ENCODE measurements at regions not wholly inside any gene's neighbourhood (a gene's known extent, or its start where the extent isn't known, plus 50 kb on each side); places are given as distances from the start of the nearest gene placed in this dataset.

DNA sequence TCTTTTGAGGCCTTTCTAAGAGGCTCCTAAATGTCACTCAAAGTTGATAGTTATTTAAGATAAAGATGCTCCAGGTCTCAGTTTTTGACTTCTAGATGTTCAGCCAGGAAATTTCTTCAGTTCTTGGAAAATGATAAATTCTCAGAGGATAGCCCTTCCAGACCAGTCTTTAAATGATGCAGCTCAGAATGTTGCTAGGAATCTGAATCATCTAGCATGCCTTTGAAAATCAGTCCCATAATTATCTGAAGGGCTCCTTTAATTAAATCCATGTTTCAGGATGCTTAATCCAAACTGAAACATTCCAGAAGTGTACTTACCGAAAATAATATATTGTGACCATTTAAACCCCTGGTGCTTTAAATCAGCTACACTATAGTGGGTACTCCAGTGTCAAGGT, 107.5 kb upstream of the FBN2 start:
- DNase-seq = no peak
- Mint-ChIP-seq H3K9me3 (peaks cover 5% of the 10 kb centered on the region), H3K27ac (no peak overlapping the region), H3K4me1 (no peaks in the 10 kb centered on the region), H3K27me3 (ENCODE audit: low read depth, poor library complexity) (peaks cover 2% of the 10 kb centered on the region), H3K4me3 (no peak overlapping the region), H3K36me3 (ENCODE audit: low read depth) (no peaks in the 10 kb centered on the region)
- TF ChIP-seq, protein P1, sequence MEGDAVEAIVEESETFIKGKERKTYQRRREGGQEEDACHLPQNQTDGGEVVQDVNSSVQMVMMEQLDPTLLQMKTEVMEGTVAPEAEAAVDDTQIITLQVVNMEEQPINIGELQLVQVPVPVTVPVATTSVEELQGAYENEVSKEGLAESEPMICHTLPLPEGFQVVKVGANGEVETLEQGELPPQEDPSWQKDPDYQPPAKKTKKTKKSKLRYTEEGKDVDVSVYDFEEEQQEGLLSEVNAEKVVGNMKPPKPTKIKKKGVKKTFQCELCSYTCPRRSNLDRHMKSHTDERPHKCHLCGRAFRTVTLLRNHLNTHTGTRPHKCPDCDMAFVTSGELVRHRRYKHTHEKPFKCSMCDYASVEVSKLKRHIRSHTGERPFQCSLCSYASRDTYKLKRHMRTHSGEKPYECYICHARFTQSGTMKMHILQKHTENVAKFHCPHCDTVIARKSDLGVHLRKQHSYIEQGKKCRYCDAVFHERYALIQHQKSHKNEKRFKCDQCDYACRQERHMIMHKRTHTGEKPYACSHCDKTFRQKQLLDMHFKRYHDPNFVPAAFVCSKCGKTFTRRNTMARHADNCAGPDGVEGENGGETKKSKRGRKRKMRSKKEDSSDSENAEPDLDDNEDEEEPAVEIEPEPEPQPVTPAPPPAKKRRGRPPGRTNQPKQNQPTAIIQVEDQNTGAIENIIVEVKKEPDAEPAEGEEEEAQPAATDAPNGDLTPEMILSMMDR (IDR thresholded peaks at IDR 0.05) = no peak

DNA sequence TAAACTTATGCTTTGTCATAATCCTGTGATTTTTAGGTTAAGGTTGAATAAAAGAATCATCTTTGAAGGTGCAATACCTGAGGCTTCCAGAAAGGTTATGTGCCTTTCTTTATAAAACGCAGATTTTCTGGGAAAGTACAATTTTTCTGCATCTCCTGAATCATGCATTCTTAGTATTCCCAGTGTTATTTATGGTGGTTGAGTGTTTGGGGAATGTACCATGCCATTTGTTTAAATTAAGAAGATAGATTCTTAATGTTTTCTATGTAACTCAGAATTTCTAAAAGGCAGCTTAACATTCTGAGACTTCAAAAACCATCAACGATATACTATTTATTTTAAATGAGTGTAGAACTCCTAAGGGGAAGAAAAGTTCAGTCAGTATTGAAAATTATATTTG, 108.1 kb upstream of the FBN2 start:
- Mint-ChIP-seq H3K36me3 (ENCODE audit: low read depth) (no peaks in the 10 kb centered on the region), H3K27me3 (ENCODE audit: low read depth, poor library complexity) (no peaks in the 10 kb centered on the region), H3K4me1 (no peaks in the 10 kb centered on the region), H3K9me3 (peaks cover 9% of the 10 kb centered on the region), H3K27ac (no peak overlapping the region), H3K4me3 (no peak overlapping the region)
- TF ChIP-seq, protein P1 (IDR thresholded peaks at IDR 0.05) = no peak
- no peak for DNase-seq

DNA sequence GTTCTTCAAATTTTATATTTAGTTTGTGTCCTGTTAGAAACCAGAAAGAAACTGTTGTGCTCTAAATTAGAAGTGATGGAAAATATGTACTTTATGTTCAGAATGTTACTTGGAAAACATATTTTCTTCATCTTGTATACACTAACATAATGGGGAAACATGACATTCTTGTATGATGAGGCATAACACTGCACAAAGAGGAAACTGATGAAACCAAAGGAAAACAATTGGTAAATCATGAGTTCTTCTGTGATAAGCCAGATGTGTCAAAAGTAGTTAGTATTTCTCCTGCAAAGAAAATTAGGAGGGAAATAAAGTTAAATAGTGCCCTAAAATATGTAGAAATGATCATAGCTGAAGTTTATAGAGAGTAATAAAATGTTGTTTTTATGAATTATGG, 111.1 kb upstream of the FBN2 start:
- Mint-ChIP-seq H3K4me3 (no peak overlapping the region), H3K27me3 (ENCODE audit: low read depth, poor library complexity) (no peaks in the 10 kb centered on the region), H3K36me3 (ENCODE audit: low read depth) (no peaks in the 10 kb centered on the region), H3K9me3 (peaks cover 21% of the 10 kb centered on the region), H3K27ac (no peak overlapping the region), H3K4me1 (no peaks in the 10 kb centered on the region)
- DNase-seq = no peak
- TF ChIP-seq, protein P1 (IDR thresholded peaks at IDR 0.05) = no peak

DNA sequence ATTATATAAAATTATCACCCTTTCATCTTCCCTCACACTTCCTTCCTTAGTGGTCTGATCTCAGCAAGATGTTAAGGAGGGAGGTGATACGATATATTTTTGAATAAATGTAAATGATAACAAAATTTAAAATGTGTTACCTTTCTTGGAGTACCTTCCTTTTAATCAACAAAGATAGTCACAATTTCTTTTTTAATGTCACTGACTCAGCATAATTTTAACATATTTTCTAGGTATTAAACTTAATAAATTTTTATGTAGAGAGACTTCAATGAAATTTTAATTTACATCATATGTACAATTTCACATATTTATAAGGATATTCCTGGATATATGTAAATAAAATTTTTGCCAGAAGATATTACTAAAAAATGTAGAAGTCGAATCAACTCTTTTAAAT, 125.0 kb upstream of the FBN2 start:
- TF ChIP-seq, protein P1 (IDR thresholded peaks at IDR 0.05) = no peak
- Mint-ChIP-seq H3K27ac (no peak overlapping the region), H3K36me3 (ENCODE audit: low read depth) (no peaks in the 10 kb centered on the region), H3K4me3 (no peak overlapping the region), H3K9me3 (no peaks in the 10 kb centered on the region), H3K27me3 (ENCODE audit: low read depth, poor library complexity) (no peaks in the 10 kb centered on the region), H3K4me1 (no peaks in the 10 kb centered on the region)
- no peak for DNase-seq

DNA sequence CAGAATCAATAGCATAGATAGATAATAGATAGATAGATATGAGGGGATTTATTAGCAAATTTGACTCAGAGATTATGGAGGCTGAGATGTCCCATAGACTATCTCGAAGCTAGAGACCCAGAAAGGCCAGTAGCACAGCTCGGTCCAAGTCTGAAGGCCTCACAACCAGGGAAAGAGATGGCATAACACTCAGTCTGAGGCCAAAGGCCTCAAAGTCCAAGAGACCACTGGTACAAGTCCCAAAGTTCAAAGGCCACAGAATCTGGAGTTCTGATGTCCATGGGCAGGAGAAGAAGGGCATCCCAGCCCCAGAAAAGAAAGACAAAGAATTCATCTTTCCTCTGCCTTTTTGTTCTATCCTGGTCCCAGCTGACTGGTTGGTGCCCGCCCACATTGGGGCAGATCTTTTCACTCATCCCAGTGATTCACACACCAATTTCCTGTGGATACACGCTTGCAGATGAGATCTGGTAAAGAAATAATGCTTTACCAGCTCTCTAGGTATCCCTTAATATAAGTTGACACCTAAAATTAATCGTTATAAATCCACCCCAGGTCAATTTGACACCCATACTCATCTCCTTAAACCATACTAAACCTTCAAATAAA, 127.8 kb upstream of the FBN2 start:
- no peak overlapping the region for H3K27ac Mint-ChIP-seq
- TF ChIP-seq, protein P1 (IDR thresholded peaks at IDR 0.05) = no peak
- H3K4me1 Mint-ChIP-seq = peaks cover 2% of the 10 kb centered on the region
- H3K36me3 Mint-ChIP-seq (ENCODE audit: low read depth) = no peaks in the 10 kb centered on the region
- no peak for DNase-seq
- no peak overlapping the region for H3K4me3 Mint-ChIP-seq
- H3K27me3 Mint-ChIP-seq (ENCODE audit: low read depth, poor library complexity) = peaks cover 2% of the 10 kb centered on the region
- H3K9me3 Mint-ChIP-seq = no peaks in the 10 kb centered on the region

DNA sequence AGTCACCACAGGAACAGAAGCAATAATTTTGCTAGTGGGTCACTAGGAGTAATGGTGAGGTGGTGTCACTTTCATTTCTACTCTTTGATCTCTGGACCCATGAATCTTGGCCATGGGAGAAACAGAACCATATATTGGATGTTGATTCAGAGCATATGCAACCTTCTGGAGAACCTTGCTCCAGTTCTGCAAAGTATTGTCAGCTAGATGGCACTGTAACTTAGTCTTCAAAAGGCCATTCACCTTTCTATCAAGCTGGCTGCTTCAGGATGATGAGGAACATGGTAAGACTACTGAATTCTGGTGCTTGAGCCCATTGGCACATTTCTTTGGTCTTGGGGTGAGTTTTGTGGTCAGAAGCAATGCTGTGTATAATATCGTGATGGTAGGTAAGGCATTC, 129.1 kb upstream of the FBN2 start:
- Mint-ChIP-seq H3K36me3 (ENCODE audit: low read depth) (no peaks in the 10 kb centered on the region), H3K4me1 (peaks cover 11% of the 10 kb centered on the region), H3K4me3 (no peak overlapping the region)

More for the DNA sequence above, 129.1 kb upstream of the FBN2 start:
- H3K27me3 Mint-ChIP-seq (ENCODE audit: low read depth, poor library complexity) = peaks cover 2% of the 10 kb centered on the region
- no peak for DNase-seq
- no peak overlapping the region for H3K27ac Mint-ChIP-seq
- H3K9me3 Mint-ChIP-seq = no peaks in the 10 kb centered on the region
- TF ChIP-seq, protein P1 (IDR thresholded peaks at IDR 0.05) = no peak
